ENCODE measurements at regions not wholly inside any gene's neighbourhood (a gene's known extent, or its start where the extent isn't known, plus 50 kb on each side); places are given as distances from the start of the nearest gene placed in this dataset.
A peak's percentile ranks its signal among the peaks of the same experiment; 100 is the strongest.

DNA sequence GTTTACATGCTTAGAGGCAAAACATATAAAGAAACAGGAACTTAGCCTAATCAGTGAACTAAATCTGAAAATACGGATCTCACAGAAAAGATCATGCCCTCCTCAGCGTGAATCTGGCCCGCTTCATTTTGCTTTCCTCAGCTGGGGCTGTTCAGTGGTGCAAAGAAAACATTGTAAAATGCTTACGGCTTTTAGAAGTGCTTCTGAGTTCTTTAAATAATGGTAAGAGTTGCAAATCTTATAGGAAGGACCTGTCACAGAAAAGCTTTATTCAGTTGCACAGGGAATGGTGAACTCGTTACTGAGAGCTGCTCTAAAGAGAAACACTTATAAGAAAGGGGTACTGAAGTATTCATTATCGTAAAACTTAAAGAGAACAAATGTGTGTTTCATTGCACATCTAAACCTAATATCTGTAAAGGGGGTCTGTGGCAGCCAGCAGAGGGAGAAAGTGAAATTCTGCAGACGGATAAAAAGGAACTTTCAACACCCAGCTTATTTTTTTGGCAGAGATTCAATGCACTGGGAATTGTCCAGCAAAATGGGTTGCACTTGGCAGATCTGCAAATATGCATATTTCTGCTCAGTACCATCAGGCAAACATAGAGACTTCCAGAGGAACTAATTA, 139.2 kb upstream of the ANK2 start:
- TF ChIP-seq, protein P1, sequence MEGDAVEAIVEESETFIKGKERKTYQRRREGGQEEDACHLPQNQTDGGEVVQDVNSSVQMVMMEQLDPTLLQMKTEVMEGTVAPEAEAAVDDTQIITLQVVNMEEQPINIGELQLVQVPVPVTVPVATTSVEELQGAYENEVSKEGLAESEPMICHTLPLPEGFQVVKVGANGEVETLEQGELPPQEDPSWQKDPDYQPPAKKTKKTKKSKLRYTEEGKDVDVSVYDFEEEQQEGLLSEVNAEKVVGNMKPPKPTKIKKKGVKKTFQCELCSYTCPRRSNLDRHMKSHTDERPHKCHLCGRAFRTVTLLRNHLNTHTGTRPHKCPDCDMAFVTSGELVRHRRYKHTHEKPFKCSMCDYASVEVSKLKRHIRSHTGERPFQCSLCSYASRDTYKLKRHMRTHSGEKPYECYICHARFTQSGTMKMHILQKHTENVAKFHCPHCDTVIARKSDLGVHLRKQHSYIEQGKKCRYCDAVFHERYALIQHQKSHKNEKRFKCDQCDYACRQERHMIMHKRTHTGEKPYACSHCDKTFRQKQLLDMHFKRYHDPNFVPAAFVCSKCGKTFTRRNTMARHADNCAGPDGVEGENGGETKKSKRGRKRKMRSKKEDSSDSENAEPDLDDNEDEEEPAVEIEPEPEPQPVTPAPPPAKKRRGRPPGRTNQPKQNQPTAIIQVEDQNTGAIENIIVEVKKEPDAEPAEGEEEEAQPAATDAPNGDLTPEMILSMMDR (IDR thresholded peaks at IDR 0.05), result no peak
- H3K9me3 ChIP-seq, result no peaks in the 10 kb centered on the region
- WGBS, 2 donors, result 45 to 49% methylated on average over 7 of the region's 7 CpGs
- no peaks in the 10 kb centered on the region for H3K36me3 ChIP-seq
- H3K4me1 ChIP-seq, result no peaks in the 10 kb centered on the region
- H3K27ac ChIP-seq, result no peak overlapping the region
- intact Hi-C loops (cut with DNase I), result no loop called here
- ATAC-seq (no peak), DNase-seq (no peak), FAIRE-seq (no peak)
- no peaks in the 10 kb centered on the region for H3K27me3 ChIP-seq
- no peak overlapping the region for H3K4me3 ChIP-seq

DNA sequence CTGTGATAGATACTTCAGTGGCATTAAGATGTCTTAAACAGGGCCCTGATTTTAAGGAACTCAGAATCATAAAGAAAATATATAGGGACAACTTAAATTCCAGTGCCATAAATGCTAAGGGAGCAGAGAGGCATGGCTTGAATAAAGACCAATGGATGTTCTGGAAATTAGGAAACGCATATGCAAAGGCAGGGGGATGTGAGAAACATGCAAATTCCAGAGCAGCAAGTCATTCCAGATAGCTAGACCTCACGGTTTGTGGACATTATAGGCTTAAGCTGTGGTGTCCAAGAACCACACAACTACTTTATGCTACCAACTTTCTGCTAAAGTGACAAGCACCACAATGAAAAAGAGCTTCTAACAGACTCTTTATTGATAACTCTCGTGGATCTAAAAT, 132.6 kb upstream of the ANK2 start:
- no peak for ATAC-seq
- Histone ChIP-seq H3K4me1 (no peaks in the 10 kb centered on the region), H3K36me3 (no peaks in the 10 kb centered on the region), H3K4me3 (no peak overlapping the region), H3K9me3 (no peaks in the 10 kb centered on the region), H3K27ac (no peak overlapping the region), H3K27me3 (no peaks in the 10 kb centered on the region)
- 43 to 51% methylated on average over 3 of the region's 3 CpGs for WGBS, 2 donors
- DNase-seq, result no peak
- TF ChIP-seq, protein P1 (IDR thresholded peaks at IDR 0.05), result no peak
- intact Hi-C loops (cut with DNase I), result no loop called here
- no peak for FAIRE-seq

DNA sequence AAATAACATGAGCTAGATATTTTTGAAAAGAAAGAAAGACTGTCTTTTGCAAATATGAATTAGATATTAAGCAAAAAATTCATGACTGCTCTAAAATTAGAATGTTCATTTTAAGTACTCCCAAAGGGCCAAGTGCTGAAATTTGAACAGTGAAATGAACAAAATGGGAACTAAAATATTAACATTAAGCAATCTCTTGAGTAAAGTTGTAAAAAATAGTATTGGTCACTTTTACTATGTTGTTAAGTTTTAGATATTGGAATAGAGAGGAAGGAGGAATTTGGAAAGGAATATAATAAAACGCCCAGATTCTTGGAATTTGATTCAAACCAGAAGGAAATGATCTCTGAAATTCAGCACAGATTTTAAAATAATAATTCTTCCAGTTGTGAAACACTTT, 125.9 kb upstream of the ANK2 start:
- WGBS, 2 donors, result 43 to 65% methylated on average over 1 of the region's 1 CpG
- no peak for DNase-seq
- Histone ChIP-seq H3K9me3 (no peaks in the 10 kb centered on the region), H3K27me3 (no peaks in the 10 kb centered on the region), H3K27ac (no peak overlapping the region), H3K4me3 (no peak overlapping the region), H3K4me1 (no peaks in the 10 kb centered on the region), H3K36me3 (no peaks in the 10 kb centered on the region)
- ATAC-seq, result no peak
- intact Hi-C loops (cut with DNase I), result no loop called here
- FAIRE-seq, result peak; percentile 61
- TF ChIP-seq, protein P1 (IDR thresholded peaks at IDR 0.05), result no peak

DNA sequence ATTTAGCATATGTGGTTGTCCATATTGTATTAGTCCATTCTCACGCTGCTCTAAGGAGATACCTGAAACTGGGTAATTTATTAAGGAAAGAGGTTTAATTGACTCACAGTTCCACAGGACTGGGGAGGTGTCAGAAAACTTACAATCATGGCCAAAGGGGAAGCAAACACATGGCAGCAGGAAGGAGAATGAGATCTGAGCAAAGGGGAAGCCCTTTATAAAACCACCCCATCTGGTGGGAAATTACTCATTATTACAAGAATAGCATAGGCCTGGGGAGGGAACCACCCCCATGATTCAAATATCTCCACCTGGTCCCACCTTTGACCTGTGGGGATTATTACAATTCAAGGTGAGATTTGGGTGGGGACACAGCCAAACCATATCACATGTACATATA, 122.6 kb upstream of the ANK2 start:
- intact Hi-C loops (cut with DNase I), result no loop called here

DNA sequence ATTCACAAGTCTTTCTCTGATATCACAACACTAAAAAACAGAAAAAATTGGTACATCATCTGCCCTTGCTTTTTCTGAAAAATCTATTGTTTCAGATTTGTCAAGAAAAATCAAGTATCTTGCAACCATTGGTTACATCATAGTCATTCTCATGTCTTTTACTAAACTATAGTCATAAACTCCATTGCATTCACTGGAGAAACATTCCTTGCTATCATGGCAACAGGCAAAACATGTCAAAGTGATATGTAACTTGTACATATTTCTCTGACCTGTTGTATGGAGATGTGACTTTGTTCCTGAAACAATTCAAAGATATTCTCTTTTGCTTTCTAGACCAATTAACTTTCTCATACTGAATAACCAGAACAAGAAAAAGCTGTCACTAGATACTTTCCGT, 121.9 kb upstream of the ANK2 start:
- H3K9me3 ChIP-seq, result no peaks in the 10 kb centered on the region
- no peak for DNase-seq
- intact Hi-C loops (cut with DNase I), result no loop called here
- no peak for ATAC-seq
- H3K4me1 ChIP-seq, result no peaks in the 10 kb centered on the region
- FAIRE-seq, result peak; percentile 13
- H3K4me3 ChIP-seq, result no peak overlapping the region
- no peaks in the 10 kb centered on the region for H3K36me3 ChIP-seq
- H3K27me3 ChIP-seq, result no peaks in the 10 kb centered on the region
- 58 to 63% methylated on average over 1 of the region's 1 CpG for WGBS, 2 donors
- H3K27ac ChIP-seq, result no peak overlapping the region
- TF ChIP-seq, protein P1 (IDR thresholded peaks at IDR 0.05), result no peak

More for the DNA sequence above, 122.6 kb upstream of the ANK2 start:
- no peak for DNase-seq
- no peaks in the 10 kb centered on the region for H3K9me3 ChIP-seq
- H3K4me1 ChIP-seq, result no peaks in the 10 kb centered on the region
- no peak for ATAC-seq
- WGBS, 2 donors, result 70 to 86% methylated on average over 1 of the region's 1 CpG
- no peak overlapping the region for H3K4me3 ChIP-seq
- TF ChIP-seq, protein P1 (IDR thresholded peaks at IDR 0.05), result no peak
- H3K27ac ChIP-seq, result no peak overlapping the region
- FAIRE-seq, result no peak
- no peaks in the 10 kb centered on the region for H3K36me3 ChIP-seq
- H3K27me3 ChIP-seq, result no peaks in the 10 kb centered on the region
